ENCODE measurements at regions not wholly inside any gene's neighbourhood (a gene's known extent, or its start where the extent isn't known, plus 50 kb on each side); places are given as distances from the start of the nearest gene placed in this dataset.

DNA sequence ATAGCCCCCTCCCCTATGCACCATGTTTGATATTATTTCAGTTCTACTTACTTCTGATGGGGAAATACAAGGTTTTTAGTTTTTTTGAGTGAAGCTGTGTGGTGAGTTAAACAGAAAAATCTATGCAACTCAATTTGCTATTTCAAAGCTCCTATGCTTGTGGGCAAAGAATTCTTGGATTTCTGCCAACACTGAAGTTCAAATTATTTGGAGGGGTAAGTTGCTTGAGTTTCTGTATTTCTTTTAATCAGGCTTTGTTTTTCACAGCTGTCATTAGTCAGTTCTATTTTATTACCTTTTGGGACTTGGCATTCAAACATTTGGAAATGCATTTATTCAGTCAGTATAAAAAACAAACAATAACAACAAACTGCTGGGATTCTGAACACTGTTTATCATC is 407.5 kb upstream of the MGAT4C start:
- TF ChIP-seq, protein P1, sequence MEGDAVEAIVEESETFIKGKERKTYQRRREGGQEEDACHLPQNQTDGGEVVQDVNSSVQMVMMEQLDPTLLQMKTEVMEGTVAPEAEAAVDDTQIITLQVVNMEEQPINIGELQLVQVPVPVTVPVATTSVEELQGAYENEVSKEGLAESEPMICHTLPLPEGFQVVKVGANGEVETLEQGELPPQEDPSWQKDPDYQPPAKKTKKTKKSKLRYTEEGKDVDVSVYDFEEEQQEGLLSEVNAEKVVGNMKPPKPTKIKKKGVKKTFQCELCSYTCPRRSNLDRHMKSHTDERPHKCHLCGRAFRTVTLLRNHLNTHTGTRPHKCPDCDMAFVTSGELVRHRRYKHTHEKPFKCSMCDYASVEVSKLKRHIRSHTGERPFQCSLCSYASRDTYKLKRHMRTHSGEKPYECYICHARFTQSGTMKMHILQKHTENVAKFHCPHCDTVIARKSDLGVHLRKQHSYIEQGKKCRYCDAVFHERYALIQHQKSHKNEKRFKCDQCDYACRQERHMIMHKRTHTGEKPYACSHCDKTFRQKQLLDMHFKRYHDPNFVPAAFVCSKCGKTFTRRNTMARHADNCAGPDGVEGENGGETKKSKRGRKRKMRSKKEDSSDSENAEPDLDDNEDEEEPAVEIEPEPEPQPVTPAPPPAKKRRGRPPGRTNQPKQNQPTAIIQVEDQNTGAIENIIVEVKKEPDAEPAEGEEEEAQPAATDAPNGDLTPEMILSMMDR (conservative IDR thresholded peaks at IDR 0.05; ENCODE audit: low read depth, low read length): no peak
- DNase-seq (ENCODE audit: low read depth): no peak
- no peak overlapping the region for H3K4me3 ChIP-seq (ENCODE audit: low read length)

GRCh38 chr12:86663173-86663572 is 407.0 kb upstream of the MGAT4C start:
- no peak overlapping the region for H3K4me3 ChIP-seq (ENCODE audit: low read length)
- no peak for DNase-seq (ENCODE audit: low read depth)
- TF ChIP-seq, protein P1 (conservative IDR thresholded peaks at IDR 0.05; ENCODE audit: low read depth, low read length): no peak

GRCh38 chr12:86662464-86662863 is 406.3 kb upstream of the MGAT4C start:
- H3K4me3 ChIP-seq (ENCODE audit: low read length): no peak overlapping the region
- no peak for DNase-seq (ENCODE audit: low read depth)
- TF ChIP-seq, protein P1 (conservative IDR thresholded peaks at IDR 0.05; ENCODE audit: low read depth, low read length): no peak

- no peak overlapping the region for H3K4me3 ChIP-seq (ENCODE audit: low read length)
- TF ChIP-seq, protein P1 (conservative IDR thresholded peaks at IDR 0.05; ENCODE audit: low read depth, low read length): no peak
- no peak for DNase-seq (ENCODE audit: low read depth)
Measured at GRCh38 chr12:86660488-86661147, 404.4 kb upstream of the MGAT4C start.

DNA sequence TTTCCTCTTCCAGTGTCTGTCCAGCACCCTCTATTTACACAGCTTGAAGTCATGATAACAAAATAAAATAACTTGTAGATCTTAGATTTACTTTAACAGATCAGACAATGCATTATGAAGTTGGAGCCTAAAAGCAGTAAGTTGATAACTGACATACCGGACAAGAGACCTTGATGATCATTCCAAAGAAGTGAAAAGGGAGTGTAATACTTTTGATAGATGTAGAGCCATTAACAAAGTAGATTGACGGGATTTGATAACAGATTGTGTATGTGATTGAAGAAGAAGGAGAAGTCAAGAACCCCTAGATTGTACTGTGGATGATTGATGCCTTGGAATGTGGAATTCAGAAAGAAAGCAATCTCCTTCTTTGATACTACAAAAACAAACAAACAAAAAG is 403.8 kb upstream of the MGAT4C start:
- no peak overlapping the region for H3K4me3 ChIP-seq (ENCODE audit: low read length)
- TF ChIP-seq, protein P1 (conservative IDR thresholded peaks at IDR 0.05; ENCODE audit: low read depth, low read length): no peak
- no peak for DNase-seq (ENCODE audit: low read depth)

DNA sequence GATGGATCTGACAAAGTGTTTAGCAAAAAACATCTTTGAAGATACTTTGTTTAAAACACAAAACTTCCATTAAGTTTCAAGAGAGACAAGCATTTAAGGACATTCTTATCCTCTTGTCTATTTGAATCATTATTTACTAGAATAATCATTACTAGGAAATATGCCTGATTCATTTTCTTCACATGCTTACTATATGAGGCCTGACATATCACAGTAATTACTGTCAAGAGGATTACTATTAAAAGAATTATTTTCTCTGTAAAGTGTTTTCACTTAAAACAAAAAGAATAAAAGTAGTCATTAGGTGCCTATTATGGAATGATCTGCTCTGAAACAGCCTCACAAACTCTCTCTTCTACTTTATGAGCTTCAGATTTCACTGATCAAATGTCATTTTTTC is 402.1 kb upstream of the MGAT4C start:
- TF ChIP-seq, protein P1 (conservative IDR thresholded peaks at IDR 0.05; ENCODE audit: low read depth, low read length): no peak

DNA sequence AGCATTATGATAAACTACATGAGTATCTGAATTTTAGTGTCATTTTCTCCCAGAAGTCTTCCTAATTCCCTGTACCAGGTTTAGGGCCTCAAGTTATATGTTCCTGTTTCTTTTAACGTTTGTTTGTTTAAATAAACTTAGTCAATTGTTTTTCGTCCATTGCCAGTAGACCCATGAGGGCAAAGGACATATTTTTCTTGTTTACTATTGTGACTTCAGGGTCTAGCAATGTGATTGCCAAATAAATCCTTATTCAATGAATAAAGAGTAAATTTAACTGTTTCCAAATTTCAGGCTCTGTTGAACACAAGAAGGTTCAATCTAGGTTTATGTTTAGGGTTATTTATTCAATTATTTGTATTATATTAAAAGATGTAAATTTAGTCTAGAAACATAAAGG is 391.6 kb upstream of the MGAT4C start:
- TF ChIP-seq, protein P1 (conservative IDR thresholded peaks at IDR 0.05; ENCODE audit: low read depth, low read length): no peak
- DNase-seq (ENCODE audit: low read depth): no peak
- no peak overlapping the region for H3K4me3 ChIP-seq (ENCODE audit: low read length)

More for the DNA sequence above, 402.1 kb upstream of the MGAT4C start:
- DNase-seq (ENCODE audit: low read depth): no peak
- H3K4me3 ChIP-seq (ENCODE audit: low read length): no peak overlapping the region

Data from retinal pigment epithelial cell (primary cell).